DND-41 (cell line): ENCODE measurements at regions not wholly inside any gene's neighbourhood (a gene's known extent, or its start where the extent isn't known, plus 50 kb on each side); places are given as distances from the start of the nearest gene placed in this dataset.

ENCODE experiments used
- ATAC-seq: fragments of 200-7000 bp; cut with Tn5 transposase; 3 replicates; pipeline ENCODE4 v1.9.1; 2021; ENCODE audit warnings: low read depth; ENCODE audit not compliant: insufficient read depth
- DNase-seq: peaks from one replicate; pipeline ENCODE4 v3.0.0-alpha.2; 2020
- H2AFZ ChIP-seq: 2 replicates; pipeline ENCODE4 v1.6.0; 2012; ENCODE audit warnings: low read depth, low read length
- H3K27ac ChIP-seq: 2 replicates; pipeline ENCODE4 v1.5.1; 2012; ENCODE audit warnings: low read length, inconsistent platforms
- H3K27me3 ChIP-seq: fragments of 200-600 bp; sonication (generic); 2 replicates; pipeline ENCODE4 v1.6.0; 2012; ENCODE audit warnings: low read length, mild to moderate bottlenecking, inconsistent platforms; ENCODE audit not compliant: insufficient read depth, poor library complexity
- H3K36me3 ChIP-seq: 2 replicates; pipeline ENCODE4 v1.5.1; 2012; ENCODE audit warnings: low read length, inconsistent platforms; ENCODE audit not compliant: insufficient read depth
- H3K4me1 ChIP-seq: 2 replicates; pipeline ENCODE4 v1.5.1; 2012; ENCODE audit warnings: mild to moderate bottlenecking, low read length; ENCODE audit not compliant: insufficient read depth
- H3K4me2 ChIP-seq: 2 replicates; pipeline ENCODE4 v1.6.0; 2012; ENCODE audit warnings: mild to moderate bottlenecking, moderate library complexity, low read length, inconsistent platforms; ENCODE audit not compliant: insufficient read depth
- H3K4me3 ChIP-seq, 2 experiments: fragments of 200-600 bp in 1 of 2; shearing (Covaris generic) in 1 of 2; 2 replicates each; pipeline ENCODE4 v1.5.1; 2012 to 2016; ENCODE audit warnings: inconsistent platforms in 2 of 2, low read length in 2 of 2, mild to moderate bottlenecking in 2 of 2, low read depth in 1 of 2, moderate library complexity in 1 of 2
- H3K79me2 ChIP-seq: 2 replicates; pipeline ENCODE4 v1.6.0; 2012; ENCODE audit warnings: low read length, inconsistent platforms; ENCODE audit not compliant: insufficient read depth
- H3K9ac ChIP-seq: 2 replicates; pipeline ENCODE4 v1.6.0; 2012; ENCODE audit warnings: low read depth, mild to moderate bottlenecking, inconsistent platforms, low read length, moderate library complexity
- H3K9me3 ChIP-seq: 2 replicates; pipeline ENCODE4 v1.5.1; 2012; ENCODE audit warnings: low read length, moderate library complexity, mild to moderate bottlenecking, inconsistent platforms; ENCODE audit not compliant: insufficient read depth, severe bottlenecking
- H4K20me1 ChIP-seq: 2 replicates; pipeline ENCODE4 v1.6.0; 2012; ENCODE audit warnings: low read length; ENCODE audit not compliant: insufficient read depth
- EZH2 ChIP-seq: IDR thresholded peaks from 3 replicates; pipeline ENCODE4 v1.6.1; 2012; ENCODE audit warnings: borderline replicate concordance, low read depth, mild to moderate bottlenecking, moderate library complexity, low read length, inconsistent platforms; ENCODE audit not compliant: severe bottlenecking
- TF ChIP-seq, protein P1 (sequence below): IDR thresholded peaks from 2 replicates; pipeline ENCODE4 v1.5.1; 2012; ENCODE audit warnings: borderline replicate concordance, low read length, moderate library complexity, mild to moderate bottlenecking; ENCODE audit not compliant: poor library complexity, severe bottlenecking; ENCODE audit errors: extremely low read depth

DNA sequence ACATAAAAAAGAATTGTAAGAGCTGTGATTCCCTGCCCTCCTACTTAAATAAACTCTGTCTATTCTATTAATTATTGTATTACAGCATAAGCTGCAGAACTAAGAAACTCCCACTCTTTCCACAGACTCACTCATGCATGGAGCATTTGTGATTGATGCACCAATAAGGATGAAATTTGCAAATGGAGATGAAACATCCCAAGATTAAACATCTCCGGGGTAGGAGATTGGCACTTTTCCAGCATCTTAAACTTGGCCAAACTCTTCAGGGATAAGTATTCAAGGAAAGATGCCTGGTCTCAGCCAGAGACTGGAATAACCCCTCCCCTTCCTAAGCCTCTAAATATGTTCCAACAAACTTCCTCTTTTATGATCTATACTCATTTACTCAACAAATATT is 472.0 kb downstream of the ACTL7B start:
- DNase-seq (no peak), ATAC-seq (no peak)
- no peaks in the 10 kb centered on the region for H3K36me3 ChIP-seq
- H2AFZ ChIP-seq = no peak overlapping the region
- H3K27ac ChIP-seq = no peak overlapping the region
- no peaks in the 10 kb centered on the region for H4K20me1 ChIP-seq
- no peak overlapping the region for H3K4me3 ChIP-seq
- H3K79me2 ChIP-seq = no peaks in the 10 kb centered on the region
- H3K9me3 ChIP-seq = no peaks in the 10 kb centered on the region
- no peaks in the 10 kb centered on the region for H3K27me3 ChIP-seq
- H3K4me1 ChIP-seq = no peaks in the 10 kb centered on the region
- no peak overlapping the region for H3K4me2 ChIP-seq
- H3K9ac ChIP-seq = no peak overlapping the region
- TF ChIP-seq EZH2 = no peak
- TF ChIP-seq, protein P1, sequence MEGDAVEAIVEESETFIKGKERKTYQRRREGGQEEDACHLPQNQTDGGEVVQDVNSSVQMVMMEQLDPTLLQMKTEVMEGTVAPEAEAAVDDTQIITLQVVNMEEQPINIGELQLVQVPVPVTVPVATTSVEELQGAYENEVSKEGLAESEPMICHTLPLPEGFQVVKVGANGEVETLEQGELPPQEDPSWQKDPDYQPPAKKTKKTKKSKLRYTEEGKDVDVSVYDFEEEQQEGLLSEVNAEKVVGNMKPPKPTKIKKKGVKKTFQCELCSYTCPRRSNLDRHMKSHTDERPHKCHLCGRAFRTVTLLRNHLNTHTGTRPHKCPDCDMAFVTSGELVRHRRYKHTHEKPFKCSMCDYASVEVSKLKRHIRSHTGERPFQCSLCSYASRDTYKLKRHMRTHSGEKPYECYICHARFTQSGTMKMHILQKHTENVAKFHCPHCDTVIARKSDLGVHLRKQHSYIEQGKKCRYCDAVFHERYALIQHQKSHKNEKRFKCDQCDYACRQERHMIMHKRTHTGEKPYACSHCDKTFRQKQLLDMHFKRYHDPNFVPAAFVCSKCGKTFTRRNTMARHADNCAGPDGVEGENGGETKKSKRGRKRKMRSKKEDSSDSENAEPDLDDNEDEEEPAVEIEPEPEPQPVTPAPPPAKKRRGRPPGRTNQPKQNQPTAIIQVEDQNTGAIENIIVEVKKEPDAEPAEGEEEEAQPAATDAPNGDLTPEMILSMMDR = no peak

DNA sequence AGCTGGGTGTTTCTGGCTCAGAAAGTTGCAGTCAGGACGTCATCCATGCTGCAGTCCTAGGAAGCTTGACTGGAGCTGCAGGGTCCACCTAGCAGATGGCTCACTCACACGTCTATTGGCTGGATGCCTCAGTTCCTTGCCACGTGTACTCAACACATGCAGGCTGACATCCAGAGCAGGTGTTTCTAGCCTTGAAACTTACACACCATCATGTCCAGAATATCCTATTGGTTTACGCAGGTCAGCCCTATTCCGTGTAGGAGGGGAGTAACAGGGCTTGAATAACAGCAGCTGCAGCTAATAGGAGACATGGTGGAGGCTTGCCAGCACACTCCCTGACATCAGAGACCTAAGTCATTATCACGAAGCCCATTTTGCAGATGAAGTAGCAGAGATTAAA is 473.5 kb downstream of the ACTL7B start:
- ATAC-seq (no peak), DNase-seq (no peak)
- H3K27ac ChIP-seq = no peak overlapping the region
- H3K9me3 ChIP-seq = no peaks in the 10 kb centered on the region
- H4K20me1 ChIP-seq = no peaks in the 10 kb centered on the region
- H3K79me2 ChIP-seq = no peaks in the 10 kb centered on the region
- H2AFZ ChIP-seq = no peak overlapping the region
- H3K4me2 ChIP-seq = no peak overlapping the region
- TF ChIP-seq, protein P1 = no peak
- TF ChIP-seq EZH2 = no peak
- H3K27me3 ChIP-seq = peaks cover 2% of the 10 kb centered on the region
- no peaks in the 10 kb centered on the region for H3K36me3 ChIP-seq
- no peaks in the 10 kb centered on the region for H3K4me1 ChIP-seq
- H3K4me3 ChIP-seq = no peak overlapping the region
- H3K9ac ChIP-seq = no peak overlapping the region

DNA sequence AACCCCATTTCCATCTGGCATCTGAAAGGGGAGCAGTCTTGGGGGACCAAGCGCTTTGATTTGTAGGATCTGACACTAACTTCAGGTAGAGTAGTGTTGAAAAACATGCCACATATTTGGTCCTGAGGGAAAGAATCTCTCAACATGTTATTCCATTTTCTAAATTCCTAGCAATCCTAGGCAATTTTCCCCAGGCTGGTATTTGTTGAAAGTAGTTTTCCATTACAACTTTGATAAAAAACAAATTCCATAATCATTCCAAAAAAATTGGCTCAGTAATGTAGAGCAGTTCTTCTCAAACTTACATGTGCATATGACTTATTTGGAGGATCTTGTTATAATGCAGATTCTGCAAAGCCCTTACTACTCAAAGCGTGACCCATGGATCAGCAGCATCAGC is 477.9 kb downstream of the ACTL7B start:
- Histone ChIP-seq H3K27me3 (peaks cover 2% of the 10 kb centered on the region), H3K9ac (no peak overlapping the region), H4K20me1 (no peaks in the 10 kb centered on the region), H3K4me3 (no peak overlapping the region), H3K27ac (no peak overlapping the region), H2AFZ (no peak overlapping the region), H3K36me3 (no peaks in the 10 kb centered on the region), H3K4me1 (no peaks in the 10 kb centered on the region), H3K79me2 (no peaks in the 10 kb centered on the region), H3K9me3 (no peaks in the 10 kb centered on the region), H3K4me2 (no peak overlapping the region)
- TF ChIP-seq, protein P1 = no peak
- no peak for TF ChIP-seq EZH2
- ATAC-seq = no peak
- no peak for DNase-seq

DNA sequence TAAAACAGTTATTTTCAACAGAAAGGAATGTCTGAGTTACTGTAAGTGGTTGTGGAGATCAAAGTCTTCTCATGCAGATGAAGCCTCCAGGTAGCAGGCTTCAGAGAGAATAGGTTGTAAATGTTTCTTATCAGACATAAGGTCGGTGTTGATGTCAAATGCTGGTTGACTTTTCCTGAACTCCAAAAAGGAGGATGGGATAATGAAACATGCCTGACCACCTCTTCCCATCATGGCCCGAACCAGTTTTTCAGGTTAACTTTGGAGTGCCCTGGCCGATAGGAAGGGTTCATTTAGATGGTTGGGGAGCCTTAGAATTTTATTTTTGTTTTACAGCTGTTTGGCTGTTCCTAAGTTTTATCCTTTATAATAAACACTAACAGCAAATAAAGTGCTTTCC is 478.4 kb downstream of the ACTL7B start:
- Histone ChIP-seq H4K20me1 (no peaks in the 10 kb centered on the region), H3K4me3 (no peak overlapping the region), H3K79me2 (no peaks in the 10 kb centered on the region), H3K27me3 (peaks cover 2% of the 10 kb centered on the region), H3K36me3 (no peaks in the 10 kb centered on the region), H3K27ac (no peak overlapping the region), H3K4me2 (no peak overlapping the region), H3K4me1 (no peaks in the 10 kb centered on the region), H2AFZ (no peak overlapping the region), H3K9ac (no peak overlapping the region), H3K9me3 (no peaks in the 10 kb centered on the region)
- TF ChIP-seq, protein P1 = no peak
- no peak for TF ChIP-seq EZH2
- ATAC-seq (no peak), DNase-seq (no peak)
